SK-N-SH (cell line): ENCODE measurements at regions not wholly inside any gene's neighbourhood (a gene's known extent, or its start where the extent isn't known, plus 50 kb on each side); places are given as distances from the start of the nearest gene placed in this dataset.

Source experiments
- CTCF ChIA-PET: fragments of 300-600, 350-600 bp; formaldehyde crosslinking; extraction: SDS; loops from one replicate; lab custom pipeline; 2021; lab: Yijun Ruan, JAX
- POLR2A ChIA-PET: fragments of 350-600 bp; sonication (Branson Sonifier 250); formaldehyde crosslinking; extraction: SDS; loops from one replicate; lab custom pipeline; 2020; ENCODE audit warnings: antibody characterized with exemption, inconsistent platforms; lab: Yijun Ruan, JAX
- DNase-seq: peaks from one replicate; pipeline ENCODE4 v3.0.0; 2012
- H2AFZ ChIP-seq: fragments of 200-600 bp; sonication (generic); 2 replicates; pipeline ENCODE4 v1.8.1; 2016; ENCODE audit warnings: antibody characterized with exemption, mild to moderate bottlenecking, low read depth
- H3F3A ChIP-seq: fragments of 200-600 bp; sonication (generic); replicated peaks from 2 replicates; pipeline ENCODE3; 2016; ENCODE audit warnings: antibody characterized with exemption, mild to moderate bottlenecking; ENCODE audit not compliant: insufficient read depth
- H3K27ac ChIP-seq, 2 experiments: fragments of 200-500 bp in 1 of 2; fragments of 200-600 bp in 1 of 2; sonication (Bioruptor generic) in 1 of 2; sonication (generic), shearing (Covaris generic) in 1 of 2; 2 replicates each; pipeline versions ENCODE4 v1.5.1 to v1.6.1; 2014 to 2016; ENCODE audit warnings: low read depth in 2 of 2, inconsistent platforms in 1 of 2, low read length in 1 of 2, mild to moderate bottlenecking in 1 of 2, mixed read lengths in 1 of 2
- H3K27me3 ChIP-seq: fragments of 200-600 bp; sonication (generic), shearing (Covaris generic); 2 replicates; pipeline ENCODE4 v1.6.1; 2016; ENCODE audit warnings: mixed run types; ENCODE audit not compliant: insufficient read depth
- H3K36me3 ChIP-seq, 2 experiments: fragments of 200-500 bp in 1 of 2; fragments of 200-600 bp in 1 of 2; sonication (Bioruptor generic) in 1 of 2; sonication (generic) in 1 of 2; replicated peaks in 1 of 2; 2 replicates each; pipeline versions ENCODE3 to v1.5.1; 2014 to 2016; ENCODE audit warnings: low read length in 1 of 2, mild to moderate bottlenecking in 1 of 2; ENCODE audit not compliant: insufficient read depth in 2 of 2, control insufficient read depth in 1 of 2
- H3K4me1 ChIP-seq, 2 experiments: fragments of 200-500 bp in 1 of 2; fragments of 200-600 bp in 1 of 2; sonication (Bioruptor generic) in 1 of 2; sonication (generic), shearing (Covaris generic) in 1 of 2; 2 replicates each; pipeline versions ENCODE4 v1.5.1 to v1.6.1; 2014 to 2016; ENCODE audit warnings: low read depth in 1 of 2, low read length in 1 of 2, mixed run types in 1 of 2; ENCODE audit not compliant: insufficient read depth in 2 of 2, control insufficient read depth in 1 of 2
- H3K4me2 ChIP-seq: fragments of 200-600 bp; sonication (generic), shearing (Covaris generic); 2 replicates; pipeline ENCODE4 v1.6.1; 2017; ENCODE audit warnings: mixed run types
- H3K4me3 ChIP-seq, 2 experiments: fragments of 200-500 bp in 1 of 2; fragments of 200-600 bp in 1 of 2; sonication (Bioruptor generic) in 1 of 2; sonication (generic), shearing (Covaris generic) in 1 of 2; 2 replicates each; pipeline versions ENCODE4 v1.5.1 to v1.8.1; 2014 to 2016; ENCODE audit warnings: low read depth in 2 of 2, inconsistent platforms in 1 of 2, low read length in 1 of 2, mild to moderate bottlenecking in 1 of 2, mixed read lengths in 1 of 2, moderate library complexity in 1 of 2
- H3K79me2 ChIP-seq: fragments of 200-600 bp; sonication (generic); 2 replicates; pipeline ENCODE4 v1.8.1; 2017; ENCODE audit warnings: mild to moderate bottlenecking; ENCODE audit not compliant: insufficient read depth
- H3K9ac ChIP-seq: fragments of 200-600 bp; sonication (generic); 2 replicates; pipeline ENCODE4 v1.6.1; 2017; ENCODE audit warnings: mixed run types
- H3K9me2 ChIP-seq: fragments of 200-600 bp; sonication (generic); 2 replicates; pipeline ENCODE4 v1.6.1; 2017; ENCODE audit warnings: mixed run types
- H3K9me3 ChIP-seq: fragments of 200-600 bp; sonication (generic); 2 replicates; pipeline ENCODE4 v1.6.1; 2017; ENCODE audit warnings: mixed run types, mild to moderate bottlenecking, moderate library complexity
- H4K20me1 ChIP-seq: fragments of 200-600 bp; sonication (generic); 2 replicates; pipeline ENCODE4 v1.6.1; 2017; ENCODE audit warnings: mild to moderate bottlenecking, mixed run types; ENCODE audit not compliant: insufficient read depth
- CHD2 ChIP-seq: fragments of 150-350 bp; IDR thresholded peaks from 2 replicates; pipeline ENCODE4 v1.6.1; 2018; ENCODE audit warnings: low read length; ENCODE audit not compliant: partially characterized antibody
- ELF1 ChIP-seq: IDR thresholded peaks from 2 replicates; pipeline ENCODE4 v1.4.0; 2012
- FOXJ3 ChIP-seq: sonication (generic); formaldehyde crosslinking; IDR thresholded peaks from 2 replicates; pipeline ENCODE4 v1.5.1; 2020; ENCODE audit warnings: mild to moderate bottlenecking, missing genetic modification reagents
- FOXM1 ChIP-seq: IDR thresholded peaks from 2 replicates; pipeline ENCODE4 v1.4.0; 2012; ENCODE audit warnings: low read depth, mild to moderate bottlenecking
- GABPA ChIP-seq: IDR thresholded peaks from 2 replicates; pipeline ENCODE4 v1.4.0; 2012; ENCODE audit warnings: low read depth, mild to moderate bottlenecking
- IRF3 ChIP-seq: fragments of 150-350 bp; IDR thresholded peaks from 2 replicates; pipeline ENCODE4 v1.6.1; 2016; ENCODE audit warnings: mild to moderate bottlenecking, low read depth, low read length
- JUND ChIP-seq: IDR thresholded peaks from 2 replicates; pipeline ENCODE4 v1.4.0; 2012
- MEF2A ChIP-seq: IDR thresholded peaks from 2 replicates; pipeline ENCODE4 v1.4.0; 2012; ENCODE audit warnings: low read depth, borderline replicate concordance
- MXI1 ChIP-seq: IDR thresholded peaks from 2 replicates; pipeline ENCODE4 v1.6.1; 2012; ENCODE audit warnings: mild to moderate bottlenecking, low read depth, low read length, improper control_type of control experiment
- NFIC ChIP-seq: IDR thresholded peaks from 2 replicates; pipeline ENCODE4 v1.4.0; 2012; ENCODE audit warnings: borderline replicate concordance
- PBX3 ChIP-seq: IDR thresholded peaks from 2 replicates; pipeline ENCODE4; 2012
- RCOR1 ChIP-seq: fragments of 150-350 bp; IDR thresholded peaks from 2 replicates; pipeline ENCODE4 v1.6.1; 2017; ENCODE audit warnings: antibody characterized with exemption, low read length
- REST ChIP-seq: IDR thresholded peaks from 2 replicates; pipeline ENCODE4 v1.6.1; 2012; ENCODE audit warnings: mild to moderate bottlenecking, low read depth, low read length, moderate library complexity
- RXRA ChIP-seq: IDR thresholded peaks from 2 replicates; pipeline ENCODE4 v1.4.0; 2012; ENCODE audit warnings: low read depth, mild to moderate bottlenecking, borderline replicate concordance
- SIN3A ChIP-seq: IDR thresholded peaks from 2 replicates; pipeline ENCODE4 v1.6.1; 2012; ENCODE audit warnings: low read depth, mild to moderate bottlenecking, low read length, moderate library complexity, borderline replicate concordance
- TAF1 ChIP-seq: IDR thresholded peaks from 2 replicates; pipeline ENCODE4 v1.6.1; 2012; ENCODE audit warnings: low read depth, mild to moderate bottlenecking, low read length, moderate library complexity, borderline replicate concordance
- WGBS: methylation state at CpG from one replicate; pipeline ENCODE4 v1.1.6; 2017; ENCODE audit warnings: low lambda C conversion rate; 5-methylcytosine and 5-hydroxymethylcytosine counted together
- TF ChIP-seq, protein P1 (sequence below): fragments of 150-350 bp; IDR thresholded peaks from 2 replicates; pipeline ENCODE4 v1.6.1; 2017; ENCODE audit warnings: antibody characterized with exemption, low read length, low read depth, borderline replicate concordance
- TF ChIP-seq, protein P2 (sequence below): IDR thresholded peaks from 2 replicates; pipeline ENCODE4 v1.4.0; 2012; ENCODE audit warnings: low read depth, borderline replicate concordance

DNA sequence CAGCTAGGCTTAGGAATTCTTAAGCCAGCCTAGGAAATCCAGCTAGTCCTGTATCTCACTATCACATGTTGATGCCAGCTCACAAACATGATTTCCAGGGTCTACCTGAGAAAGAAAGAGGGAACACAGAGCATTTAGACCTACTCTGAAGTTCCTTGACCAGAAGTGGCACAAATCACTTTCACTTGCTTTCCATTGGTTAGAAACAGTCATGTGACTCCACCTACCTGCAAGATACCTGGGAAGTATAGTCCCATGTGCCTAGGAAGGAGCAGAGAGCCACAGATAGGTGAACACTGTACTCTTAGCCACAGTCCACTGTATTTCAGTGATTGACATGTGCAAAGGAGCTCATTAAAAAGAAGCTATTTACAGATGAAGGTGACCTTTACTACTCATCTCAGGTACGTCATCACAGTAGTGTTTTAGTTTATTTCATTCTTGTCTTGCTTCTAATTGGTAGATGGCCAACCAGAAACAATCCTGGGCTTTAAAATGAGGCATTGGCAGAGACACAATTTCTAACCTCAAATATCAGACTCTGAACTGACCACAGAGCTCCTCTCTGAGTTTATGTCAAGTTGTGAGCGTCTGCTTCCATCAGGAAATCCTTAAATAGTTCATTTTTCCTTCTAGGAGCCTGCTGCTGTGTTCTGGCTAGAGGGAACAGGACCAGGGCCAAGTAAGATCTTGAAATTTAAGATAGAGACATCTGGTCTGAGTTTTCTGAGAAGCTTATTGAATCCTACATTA lies 340.7 kb downstream of the TLE4 start:
- TF ChIP-seq RXRA (no peak), RCOR1 (no peak), PBX3 (no peak), MEF2A (no peak), CHD2 (no peak), MXI1 (no peak), GABPA (no peak), SIN3A (no peak), FOXM1 (no peak), ELF1 (no peak), REST (no peak), FOXJ3 (no peak), IRF3 (no peak), JUND (no peak), TAF1 (no peak), NFIC (no peak)
- TF ChIP-seq, protein P1, sequence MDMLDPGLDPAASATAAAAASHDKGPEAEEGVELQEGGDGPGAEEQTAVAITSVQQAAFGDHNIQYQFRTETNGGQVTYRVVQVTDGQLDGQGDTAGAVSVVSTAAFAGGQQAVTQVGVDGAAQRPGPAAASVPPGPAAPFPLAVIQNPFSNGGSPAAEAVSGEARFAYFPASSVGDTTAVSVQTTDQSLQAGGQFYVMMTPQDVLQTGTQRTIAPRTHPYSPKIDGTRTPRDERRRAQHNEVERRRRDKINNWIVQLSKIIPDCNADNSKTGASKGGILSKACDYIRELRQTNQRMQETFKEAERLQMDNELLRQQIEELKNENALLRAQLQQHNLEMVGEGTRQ = no peak
- TF ChIP-seq, protein P2, sequence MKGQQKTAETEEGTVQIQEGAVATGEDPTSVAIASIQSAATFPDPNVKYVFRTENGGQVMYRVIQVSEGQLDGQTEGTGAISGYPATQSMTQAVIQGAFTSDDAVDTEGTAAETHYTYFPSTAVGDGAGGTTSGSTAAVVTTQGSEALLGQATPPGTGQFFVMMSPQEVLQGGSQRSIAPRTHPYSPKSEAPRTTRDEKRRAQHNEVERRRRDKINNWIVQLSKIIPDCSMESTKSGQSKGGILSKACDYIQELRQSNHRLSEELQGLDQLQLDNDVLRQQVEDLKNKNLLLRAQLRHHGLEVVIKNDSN = no peak
- Histone ChIP-seq H3K27ac (no peak overlapping the region), H3K4me2 (no peak overlapping the region), H3K9ac (no peak overlapping the region), H2AFZ (no peak overlapping the region), H3K4me1 (no peaks in the 10 kb centered on the region), H3K4me3 (no peak overlapping the region), H3K36me3 (no peaks in the 10 kb centered on the region), H3F3A (no peaks in the 10 kb centered on the region), H3K27me3 (no peaks in the 10 kb centered on the region), H3K9me3 (no peaks in the 10 kb centered on the region), H4K20me1 (no peaks in the 10 kb centered on the region), H3K79me2 (no peaks in the 10 kb centered on the region), H3K9me2 (no peaks in the 10 kb centered on the region)
- DNase-seq = no peak
- ChIA-PET CTCF (interaction anchor here (1.5 to 1.6 kb wide), 2 partner anchors 11 to 28 kb away, joined by 3 to 4 read pairs; no protein-coding TSS in a partner anchor), POLR2A (no interaction called here)
- WGBS = 16% methylated on average over 2 of the region's 2 CpGs
